ENCODE measurements at regions not wholly inside any gene's neighbourhood (a gene's known extent, or its start where the extent isn't known, plus 50 kb on each side); places are given as distances from the start of the nearest gene placed in this dataset.

- DNase-seq (ENCODE audit: low spot score) = no peak
These were observed 86.1 kb upstream of the BZW1 start for GRCh38 chr2:200725596-200725995.

DNA sequence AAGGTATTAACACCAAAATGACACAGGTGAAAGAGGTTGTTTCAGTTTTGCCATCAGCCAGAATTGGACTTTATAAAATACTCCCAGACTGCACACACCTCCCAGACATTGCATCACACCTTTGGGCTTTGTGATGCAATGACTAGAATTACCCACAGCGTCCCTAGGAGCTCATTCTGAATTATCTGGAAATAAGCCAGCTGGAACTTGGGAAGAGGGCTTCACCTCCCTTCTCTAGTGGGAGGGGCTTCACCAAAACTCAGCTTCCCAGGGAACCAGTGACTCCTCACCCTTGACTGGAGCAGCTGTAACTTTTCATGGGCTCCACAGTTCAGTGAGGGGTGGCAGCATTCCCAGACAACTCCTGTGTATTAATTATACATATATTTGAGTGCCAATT lies 83.1 kb upstream of the BZW1 start:
- no peak for DNase-seq (ENCODE audit: low spot score)

DNA sequence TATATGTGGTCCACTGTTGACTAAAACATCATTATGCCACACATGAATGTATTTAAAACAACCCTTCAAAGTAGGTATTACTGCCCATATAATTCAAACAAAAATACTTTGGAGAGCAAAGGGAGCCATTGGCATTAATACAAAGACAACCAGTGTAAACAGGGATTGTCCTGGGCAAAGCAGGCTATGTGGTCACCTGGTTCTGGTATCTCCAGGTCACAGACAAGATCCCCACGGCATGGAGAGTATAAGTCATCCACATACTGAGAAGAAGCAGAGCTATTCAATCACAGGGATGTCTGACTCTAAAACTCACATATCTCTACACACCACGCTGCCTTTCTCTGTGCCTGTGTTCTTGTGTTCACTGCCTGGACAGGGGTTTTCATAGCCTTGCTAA lies 81.4 kb upstream of the BZW1 start:
- no peak for DNase-seq (ENCODE audit: low spot score)

GRCh38 chr2:200730960-200731359 lies 80.8 kb upstream of the BZW1 start:
- no peak for DNase-seq (ENCODE audit: low spot score)

GRCh38 chr2:200732866-200733265 lies 78.8 kb upstream of the BZW1 start:
- DNase-seq (ENCODE audit: low spot score) = no peak

DNA sequence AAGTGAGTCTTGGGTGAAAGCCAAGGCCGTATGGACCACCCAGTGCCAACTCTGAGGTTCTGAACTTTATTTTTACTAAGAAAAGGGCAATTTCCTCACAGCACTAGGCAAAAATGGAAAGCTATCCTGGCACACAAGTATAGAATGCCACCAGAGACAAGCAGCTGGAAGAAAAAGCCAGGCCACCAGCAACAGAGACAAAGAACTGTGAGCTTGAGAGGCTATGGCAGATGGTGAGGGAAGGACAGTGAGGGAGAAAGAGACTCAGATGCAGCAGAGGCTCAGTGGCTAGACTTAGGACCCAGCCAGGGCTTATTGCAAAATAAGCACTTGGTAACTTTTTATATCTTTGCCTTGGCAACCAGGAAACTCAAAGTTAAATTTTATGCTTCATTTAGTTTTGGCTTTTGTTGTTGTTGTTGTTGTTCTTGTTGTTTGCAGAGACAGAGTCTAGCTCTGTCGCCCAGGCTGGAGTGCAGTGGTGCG lies 78.0 kb upstream of the BZW1 start:
- no peak for DNase-seq (ENCODE audit: low spot score)

GRCh38 chr2:200735061-200735460 lies 76.6 kb upstream of the BZW1 start:
- no peak for DNase-seq (ENCODE audit: low spot score)

DNA sequence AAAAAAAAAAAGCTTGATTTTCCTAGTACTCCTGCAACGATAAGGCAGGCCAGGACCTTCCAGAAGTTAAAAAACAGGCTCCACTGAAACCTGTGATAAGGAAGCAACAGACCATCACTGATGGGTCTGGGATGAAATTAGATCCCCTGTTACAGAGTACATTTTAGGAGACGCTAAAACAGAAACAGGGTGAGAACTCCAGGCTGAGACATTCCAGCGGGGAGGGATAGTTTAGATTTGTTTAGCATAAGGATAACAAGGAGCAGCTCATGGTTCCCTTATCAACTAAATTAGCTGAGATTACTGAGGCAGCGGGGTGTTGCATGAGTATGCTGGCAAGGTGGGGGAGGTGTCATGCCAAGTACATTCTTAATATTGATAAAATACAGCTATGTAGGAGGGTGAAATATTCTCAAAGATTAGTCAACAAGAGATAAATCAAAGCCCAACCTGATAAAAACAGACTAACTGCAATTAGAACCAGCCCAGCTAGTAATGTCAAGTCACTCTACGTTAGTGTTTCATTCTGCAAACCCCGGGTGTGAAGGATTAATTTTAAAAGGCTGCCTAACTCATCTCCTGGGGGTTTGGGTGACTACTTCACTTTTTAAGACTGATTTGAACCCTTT lies 75.0 kb upstream of the BZW1 start:
- DNase-seq (ENCODE audit: low spot score) = no peak

DNA sequence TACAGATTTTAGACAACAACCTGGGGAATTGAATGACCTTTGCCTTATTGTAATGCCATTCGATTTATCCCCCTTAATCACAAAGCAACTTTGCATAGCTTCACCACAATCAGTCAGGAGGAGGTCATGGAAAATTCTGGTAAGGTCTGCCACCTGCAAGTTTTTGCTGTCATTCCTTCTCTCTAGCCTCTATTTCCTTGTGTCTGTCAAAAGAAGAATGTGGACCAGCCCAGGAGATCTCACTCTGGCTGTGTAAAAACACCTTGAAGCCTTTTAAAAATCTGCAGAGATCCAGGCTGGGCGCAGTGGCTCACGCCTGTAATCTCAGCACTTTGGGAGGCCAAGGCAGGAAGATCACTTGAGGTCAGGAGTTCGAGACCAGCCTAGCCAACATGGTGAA lies 74.1 kb upstream of the BZW1 start:
- no peak for DNase-seq (ENCODE audit: low spot score)

- no peak for DNase-seq (ENCODE audit: low spot score)
These were observed 73.1 kb upstream of the BZW1 start for GRCh38 chr2:200738590-200738989.

GRCh38 chr2:200740907-200741306 lies 70.8 kb upstream of the BZW1 start:
- no peak for DNase-seq (ENCODE audit: low spot score)

DNA sequence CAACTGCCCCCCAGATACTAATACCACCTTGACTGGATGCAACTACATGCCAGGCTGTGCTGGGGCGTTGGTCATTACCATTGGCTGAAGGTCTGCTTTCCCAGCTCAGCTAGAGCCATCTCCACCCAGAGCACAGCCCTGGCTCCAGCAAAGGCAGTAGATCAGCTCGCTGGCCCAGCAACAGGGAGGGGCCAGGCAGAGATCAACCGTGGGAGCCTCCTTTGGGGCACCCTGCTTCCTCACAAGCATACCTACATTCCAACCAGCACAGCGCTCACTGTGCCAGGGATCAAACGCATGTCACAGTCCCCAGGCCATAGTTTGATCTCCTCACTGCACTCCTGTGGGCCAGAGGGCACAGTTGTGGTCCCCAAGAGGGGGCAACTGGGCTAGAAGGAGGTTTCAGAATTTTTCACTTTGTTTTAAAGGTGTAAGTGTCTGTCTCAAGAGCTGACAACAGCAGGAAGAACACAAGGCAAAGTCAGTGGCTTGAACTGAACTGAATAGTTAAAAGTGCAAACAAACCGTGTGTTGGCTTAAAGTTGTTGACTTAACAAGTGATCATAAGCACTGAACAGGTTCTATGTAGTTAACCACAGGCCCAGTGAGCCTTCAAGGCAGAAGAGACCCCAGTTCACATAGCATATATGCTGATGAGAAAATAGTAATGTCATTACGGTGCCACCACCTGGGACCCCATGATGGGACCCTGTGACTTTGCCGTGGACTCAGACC lies 70.1 kb upstream of the BZW1 start:
- no peak for DNase-seq (ENCODE audit: low spot score)

GRCh38 chr2:200742426-200742825 lies 69.3 kb upstream of the BZW1 start:
- DNase-seq (ENCODE audit: low spot score) = no peak

- no peak for DNase-seq (ENCODE audit: low spot score)
These were observed 68.6 kb upstream of the BZW1 start for GRCh38 chr2:200743042-200743676.

- peak; percentile 75 for DNase-seq (ENCODE audit: low spot score)
These were observed 67.5 kb upstream of the BZW1 start for GRCh38 chr2:200744201-200744602.

- DNase-seq (ENCODE audit: low spot score) = no peak
These were observed 65.4 kb upstream of the BZW1 start for GRCh38 chr2:200746301-200746700.

DNA sequence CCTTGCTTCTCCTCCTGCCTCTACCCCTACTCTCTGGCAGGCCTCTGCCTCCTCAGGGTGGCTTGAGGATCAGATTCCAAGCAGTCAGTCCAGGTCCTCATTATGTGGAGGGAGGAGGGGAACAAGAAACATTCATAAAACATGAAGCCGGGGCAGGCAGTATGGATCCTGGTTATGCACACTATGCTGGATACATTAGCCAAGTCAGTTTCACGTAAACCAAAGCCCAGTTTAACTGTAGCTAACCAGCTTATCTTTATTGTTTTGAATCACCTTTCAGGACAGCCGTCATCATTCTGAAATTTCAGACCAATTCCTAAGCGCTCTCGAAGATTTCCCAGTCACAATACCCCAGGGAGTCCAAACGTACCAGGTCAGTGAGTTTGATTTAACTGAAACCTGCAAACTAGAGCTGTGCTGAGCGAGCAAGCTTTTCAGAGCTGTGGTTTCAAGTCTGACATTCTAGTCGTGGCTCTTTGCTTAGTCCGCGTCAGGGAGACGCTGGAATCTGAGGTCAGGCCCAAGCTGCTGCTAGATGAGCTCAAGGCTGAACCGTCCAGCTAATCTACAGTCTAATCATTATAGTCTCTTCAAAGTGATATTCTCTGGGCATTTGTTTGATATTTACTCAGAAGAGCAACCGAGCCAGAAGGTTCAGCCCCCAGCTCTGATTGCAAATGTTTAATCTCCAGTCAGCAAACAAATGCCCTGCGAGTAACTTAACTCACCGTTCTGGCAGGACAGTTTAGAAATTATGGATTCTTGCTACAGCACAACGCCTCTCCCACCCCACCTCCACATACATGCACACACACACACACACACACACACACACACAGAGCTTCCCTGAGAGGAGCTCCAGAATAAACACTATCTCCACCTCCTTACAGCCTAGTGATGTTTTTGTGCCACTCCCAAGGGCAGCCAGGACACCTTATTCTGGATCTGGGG lies 63.8 kb upstream of the BZW1 start:
- DNase-seq (ENCODE audit: low spot score) = no peak

GRCh38 chr2:200748779-200749178 lies 62.9 kb upstream of the BZW1 start:
- no peak for DNase-seq (ENCODE audit: low spot score)

GRCh38 chr2:200749631-200750322 lies 61.9 kb upstream of the BZW1 start:
- no peak for DNase-seq (ENCODE audit: low spot score)

DNA sequence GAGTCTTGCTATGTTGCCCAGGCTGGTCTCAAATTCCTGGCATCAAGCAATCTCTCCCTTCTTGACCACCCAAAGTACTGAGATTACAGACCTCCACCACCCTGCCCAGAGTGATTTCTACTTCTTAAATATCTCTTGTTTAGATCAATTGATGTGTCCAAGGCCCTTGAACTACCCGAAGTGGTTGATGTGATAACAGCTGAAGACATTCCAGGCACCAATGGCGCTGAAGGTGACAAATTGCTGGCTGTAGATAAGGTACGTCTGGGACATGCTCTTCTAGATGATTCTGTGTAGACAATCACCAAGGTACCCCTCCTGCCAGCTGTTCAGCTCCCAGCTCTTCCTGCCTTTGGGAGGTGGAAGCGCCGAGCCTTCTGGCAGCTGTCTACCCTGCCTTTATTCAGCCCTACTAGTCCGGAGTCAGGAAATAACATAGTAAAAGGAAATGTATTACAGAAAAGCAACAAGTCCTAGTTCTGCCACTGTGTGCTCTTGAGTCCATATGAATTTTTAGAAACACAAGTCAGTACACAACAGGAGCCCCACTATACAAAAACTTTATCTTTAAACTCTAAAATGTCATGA lies 61.3 kb upstream of the BZW1 start:
- DNase-seq (ENCODE audit: low spot score) = no peak

- no peak for DNase-seq (ENCODE audit: low spot score)
These were observed 59.9 kb upstream of the BZW1 start for GRCh38 chr2:200751786-200752185.

Measured in COLO829 (cell line).